D721Med (cell line): ENCODE measurements at regions not wholly inside any gene's neighbourhood (a gene's known extent, or its start where the extent isn't known, plus 50 kb on each side); places are given as distances from the start of the nearest gene placed in this dataset.
"Not testable (repeated sequence)": the region's sequence is repeated elsewhere in the genome, so short reads cannot be mapped to it uniquely, and the experiment has no call there.

Experiments
- DNase-seq: peaks from one replicate; pipeline ENCODE4 v3.0.0; 2011; ENCODE audit warnings: low spot score; ENCODE audit not compliant: insufficient read length
- FAIRE-seq: peaks from 2 replicates; lab custom pipeline; 2011; peaks lifted over from hg19 to GRCh38; lab: Jason Lieb, UNC
- TF ChIP-seq, protein P1 (sequence below): IDR thresholded peaks from 2 replicates; pipeline ENCODE4 v1.5.1; 2012; ENCODE audit warnings: mild to moderate bottlenecking, control low read depth; ENCODE audit not compliant: insufficient read depth; ENCODE audit errors: missing control alignments

DNA sequence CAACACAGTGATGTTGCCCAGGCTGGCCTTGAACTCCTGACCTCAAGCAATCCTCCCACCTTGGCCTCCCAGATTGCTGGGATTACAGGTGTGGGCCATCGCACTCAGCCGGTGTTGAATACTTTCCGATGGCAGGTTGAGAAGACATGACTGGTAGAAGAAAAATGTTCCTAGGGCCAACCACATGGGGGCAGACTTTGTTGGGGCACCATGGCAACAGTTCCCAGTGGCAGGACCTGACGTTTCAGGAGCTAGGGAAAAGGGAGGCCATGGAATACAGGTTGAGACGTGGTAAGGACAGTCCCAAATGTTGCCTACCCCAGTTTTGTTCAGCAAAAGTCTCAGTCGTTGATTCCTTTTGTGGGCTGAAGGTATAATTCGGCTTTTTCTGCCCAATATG is 134.6 kb downstream of the ASMT start:
- DNase-seq, result no peak
- FAIRE-seq, result no peak
- TF ChIP-seq, protein P1, sequence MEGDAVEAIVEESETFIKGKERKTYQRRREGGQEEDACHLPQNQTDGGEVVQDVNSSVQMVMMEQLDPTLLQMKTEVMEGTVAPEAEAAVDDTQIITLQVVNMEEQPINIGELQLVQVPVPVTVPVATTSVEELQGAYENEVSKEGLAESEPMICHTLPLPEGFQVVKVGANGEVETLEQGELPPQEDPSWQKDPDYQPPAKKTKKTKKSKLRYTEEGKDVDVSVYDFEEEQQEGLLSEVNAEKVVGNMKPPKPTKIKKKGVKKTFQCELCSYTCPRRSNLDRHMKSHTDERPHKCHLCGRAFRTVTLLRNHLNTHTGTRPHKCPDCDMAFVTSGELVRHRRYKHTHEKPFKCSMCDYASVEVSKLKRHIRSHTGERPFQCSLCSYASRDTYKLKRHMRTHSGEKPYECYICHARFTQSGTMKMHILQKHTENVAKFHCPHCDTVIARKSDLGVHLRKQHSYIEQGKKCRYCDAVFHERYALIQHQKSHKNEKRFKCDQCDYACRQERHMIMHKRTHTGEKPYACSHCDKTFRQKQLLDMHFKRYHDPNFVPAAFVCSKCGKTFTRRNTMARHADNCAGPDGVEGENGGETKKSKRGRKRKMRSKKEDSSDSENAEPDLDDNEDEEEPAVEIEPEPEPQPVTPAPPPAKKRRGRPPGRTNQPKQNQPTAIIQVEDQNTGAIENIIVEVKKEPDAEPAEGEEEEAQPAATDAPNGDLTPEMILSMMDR, result no peak

DNA sequence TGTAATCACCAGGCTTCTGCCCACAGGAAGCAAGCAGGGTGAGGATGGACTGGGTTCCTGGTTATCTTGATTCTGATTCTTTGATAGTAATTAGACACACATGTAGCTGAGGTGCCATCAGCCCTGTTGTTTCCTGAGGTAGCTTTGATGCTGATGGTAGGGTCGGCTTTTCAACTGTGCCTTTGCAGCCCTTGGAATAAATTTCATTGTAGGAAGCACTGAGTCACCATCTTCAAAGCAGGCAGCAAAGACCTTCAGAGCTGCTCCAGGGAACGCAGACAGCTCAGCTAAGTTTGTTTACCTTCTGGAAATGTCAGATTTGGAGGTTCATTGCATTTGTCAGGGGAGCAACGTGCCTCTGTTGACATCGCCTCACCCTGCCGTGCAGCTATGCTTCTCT is 135.4 kb downstream of the ASMT start:
- TF ChIP-seq, protein P1, result no peak
- DNase-seq, result no peak
- FAIRE-seq, result no peak

DNA sequence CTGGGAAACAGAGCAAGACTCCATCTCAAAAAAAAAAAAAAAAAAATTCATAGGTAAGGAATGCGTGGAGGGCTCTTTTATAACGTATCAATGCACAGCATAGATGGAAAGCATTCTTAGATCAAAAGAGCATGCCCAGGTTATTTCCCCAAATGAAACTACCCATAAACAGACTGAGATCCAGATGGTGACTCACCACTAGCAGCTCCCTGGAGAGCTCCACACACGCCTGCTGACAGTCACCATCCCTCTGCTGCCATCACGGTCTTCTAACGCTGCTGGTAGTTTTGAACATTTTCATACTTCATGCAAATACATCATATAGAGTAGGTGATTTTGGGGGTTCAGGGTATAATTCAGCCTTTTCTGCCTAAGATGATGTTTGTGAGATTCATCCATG is 136.9 kb downstream of the ASMT start:
- DNase-seq (no peak), FAIRE-seq (no peak)
- TF ChIP-seq, protein P1, result no peak

DNA sequence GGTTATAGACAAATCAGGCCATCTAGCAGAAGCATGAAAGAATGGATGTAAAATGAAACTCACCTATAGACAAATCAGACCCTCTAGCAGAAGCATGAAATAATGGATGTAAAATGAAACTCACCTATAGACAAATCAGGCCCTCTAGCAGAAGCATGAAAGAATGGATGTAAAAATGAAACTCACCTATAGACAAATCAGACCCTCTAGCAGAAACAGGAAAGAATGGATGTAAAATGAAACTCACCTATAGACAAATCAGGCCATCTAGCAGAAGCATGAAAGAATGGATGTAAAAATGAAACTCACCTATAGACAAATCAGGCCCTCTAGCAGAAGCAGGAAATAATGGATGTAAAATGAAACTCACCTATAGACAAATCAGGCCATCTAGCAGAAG is 137.9 kb downstream of the ASMT start:
- not testable (repeated sequence) for FAIRE-seq, DNase-seq

DNA sequence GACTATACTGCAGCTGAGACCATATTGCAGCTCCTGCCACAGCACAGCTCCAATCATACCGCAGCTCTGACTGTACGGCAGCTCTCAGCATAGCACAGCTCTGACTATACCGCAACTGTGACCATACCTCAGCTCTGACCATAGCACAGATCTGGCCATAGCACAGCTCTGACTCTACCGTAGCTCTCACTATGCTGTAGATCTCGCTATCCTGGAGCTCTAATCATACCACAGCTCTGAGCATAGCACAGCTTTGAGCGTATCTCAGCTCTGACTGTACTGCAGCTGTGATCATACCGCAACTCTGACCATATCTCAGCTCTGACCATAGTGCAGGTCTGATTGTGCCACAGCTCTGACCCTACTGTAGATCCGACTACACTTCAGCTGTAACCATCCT is 139.2 kb downstream of the ASMT start:
- TF ChIP-seq, protein P1, result no peak
- FAIRE-seq (no peak), DNase-seq (no peak)

DNA sequence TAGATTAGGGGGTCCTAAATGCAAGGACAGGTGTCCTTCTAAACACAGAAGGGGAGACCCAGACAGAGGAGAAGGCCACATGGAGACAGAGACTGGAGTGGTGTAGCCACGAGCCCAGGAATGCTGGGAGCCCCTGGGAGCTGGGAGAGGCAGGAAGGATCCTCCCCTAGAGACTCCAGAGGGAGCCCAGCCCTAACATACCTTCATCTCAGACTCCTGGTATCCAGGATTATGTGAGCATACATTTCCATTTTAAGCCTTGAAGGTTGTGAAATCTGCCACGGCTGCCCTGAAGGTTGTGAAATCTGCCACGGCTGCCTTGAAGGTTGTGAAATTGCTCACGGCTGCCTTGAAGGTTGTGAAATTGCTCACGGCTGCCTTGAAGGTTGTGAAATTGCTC is 148.4 kb downstream of the ASMT start:
- TF ChIP-seq, protein P1, result no peak
- DNase-seq, result no peak
- FAIRE-seq, result no peak

DNA sequence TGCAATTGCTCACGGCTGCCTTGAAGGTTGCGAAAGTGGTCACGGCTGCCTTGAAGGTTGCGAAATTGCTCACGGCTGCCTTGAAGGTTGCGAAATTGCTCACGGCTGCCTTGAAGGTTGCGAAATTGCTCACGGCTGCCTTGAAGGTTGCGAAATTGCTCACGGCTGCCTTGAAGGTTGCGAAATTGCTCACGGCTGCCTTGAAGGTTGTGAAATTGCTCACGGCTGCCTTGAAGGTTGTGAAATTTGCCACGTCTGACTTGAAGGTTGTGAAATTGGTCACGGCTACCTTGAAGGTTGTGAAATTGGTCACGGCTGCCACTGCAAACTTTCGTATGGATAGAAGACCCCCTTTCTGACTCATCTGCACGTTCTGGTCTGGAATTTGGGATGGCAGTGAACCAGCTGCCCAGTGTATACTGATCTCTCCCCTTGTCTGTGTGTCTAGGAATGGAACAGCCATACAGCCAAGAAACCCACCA is 150.1 kb downstream of the ASMT start:
- not testable (repeated sequence) for DNase-seq, FAIRE-seq

DNA sequence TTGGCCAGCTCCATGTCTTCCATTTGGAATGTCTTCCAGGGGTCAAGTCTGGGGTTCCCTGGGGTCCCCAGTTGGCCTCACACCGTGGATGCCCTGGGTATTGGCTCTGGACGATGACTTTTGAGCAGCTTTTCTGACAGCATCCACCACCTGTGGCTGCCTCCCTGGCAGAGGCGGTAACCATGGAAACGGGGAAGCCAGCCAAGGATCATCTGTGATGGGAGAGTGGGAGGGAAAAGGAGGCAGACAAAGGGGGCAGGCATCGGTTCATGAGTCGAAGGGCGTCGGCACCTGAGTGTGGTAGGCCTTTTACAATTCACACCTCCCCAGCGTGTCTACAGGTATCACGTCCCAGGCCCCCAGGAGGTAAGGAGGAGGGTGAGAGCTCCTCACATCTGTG is 152.2 kb downstream of the ASMT start:
- DNase-seq (no peak), FAIRE-seq (no peak)
- TF ChIP-seq, protein P1, result no peak
